Upper lobe of left lung (tissue), 4 donors: ENCODE measurements at regions not wholly inside any gene's neighbourhood (a gene's known extent, or its start where the extent isn't known, plus 50 kb on each side); places are given as distances from the start of the nearest gene placed in this dataset.

Experiments
- CTCF ChIP-seq, 6 experiments: fragments of 450-650 bp in 4 of 6; fragments of 200-600 bp in 2 of 6; sonication (generic) in 2 of 6; IDR thresholded peaks; one replicate each; pipeline ENCODE4 v1.5.1; 2016 to 2019; ENCODE audit warnings: antibody characterized with exemption in 6 of 6
- POLR2AphosphoS5 ChIP-seq, 2 donors: sonication (generic); formaldehyde crosslinking; IDR thresholded peaks; one replicate each; pipeline ENCODE4 v1.5.1; 2017; ENCODE audit warnings: antibody characterized with exemption in 2 of 2

- TF ChIP-seq CTCF (IDR thresholded peaks at IDR 0.05) (no peak), POLR2AphosphoS5 (IDR thresholded peaks at IDR 0.05) (no peak)
Measured at GRCh38 chr2:209351636-209352035, 72.2 kb upstream of the MAP2 start.
